ENCODE measurements at regions not wholly inside any gene's neighbourhood (a gene's known extent, or its start where the extent isn't known, plus 50 kb on each side); places are given as distances from the start of the nearest gene placed in this dataset.

DNA sequence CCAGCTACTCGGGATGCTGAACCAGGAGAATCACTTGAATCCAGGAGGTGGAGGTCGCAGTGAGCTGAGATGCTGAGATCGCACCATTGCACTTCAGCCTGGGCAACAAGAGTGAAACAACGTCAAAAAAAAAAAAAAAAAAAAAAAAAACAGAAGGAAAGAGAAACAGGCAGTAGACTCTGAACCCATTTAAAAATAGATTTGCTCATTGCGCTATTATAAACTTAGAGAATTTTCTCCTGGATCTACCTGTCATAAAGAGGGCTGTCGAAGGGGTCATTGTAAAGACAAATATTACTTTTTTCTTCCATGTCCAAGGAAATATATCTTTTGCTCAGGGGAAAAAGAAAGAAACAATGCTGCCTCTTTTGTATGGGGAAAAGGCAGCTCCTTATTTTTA is 425.0 kb upstream of the ID2 start:
- ATAC-seq (no peak), DNase-seq (no peak)

DNA sequence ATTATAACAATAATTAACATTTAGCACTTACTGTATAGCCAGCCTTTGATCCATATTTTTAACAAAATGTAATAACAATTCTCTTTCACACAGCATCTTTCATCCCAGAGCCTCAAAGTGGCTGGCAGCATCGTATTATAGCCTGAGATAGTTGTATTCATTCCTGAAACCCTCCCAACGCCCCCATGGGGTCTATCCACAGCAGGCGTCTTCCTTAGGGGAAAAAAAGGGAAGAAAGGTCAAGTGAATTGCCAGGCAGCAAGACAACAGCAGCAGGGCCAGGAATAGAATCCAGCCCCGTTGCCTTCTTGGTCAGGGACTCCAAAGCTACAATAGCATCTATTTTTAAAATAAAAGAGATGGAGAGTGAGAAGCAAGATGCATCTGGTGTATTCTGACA is 424.4 kb upstream of the ID2 start:
- ATAC-seq = no peak

DNA sequence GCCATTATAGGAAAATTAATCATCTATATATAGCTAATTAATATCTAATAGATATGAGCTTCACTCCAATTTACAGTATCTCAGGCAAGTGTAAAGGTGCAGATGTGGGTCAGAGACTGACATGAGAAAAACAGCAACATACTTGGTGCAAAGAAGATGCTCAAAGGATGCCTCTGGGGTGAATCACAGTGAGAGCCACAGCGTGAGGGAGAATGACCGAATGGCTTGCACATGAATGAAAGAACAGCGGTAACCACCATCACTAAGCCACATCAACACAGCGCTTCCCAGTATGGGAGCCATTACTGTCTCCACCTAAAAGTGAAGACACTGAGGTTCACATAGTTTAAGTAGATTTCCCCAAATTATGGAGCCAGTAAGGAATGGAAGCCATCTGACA is 423.4 kb upstream of the ID2 start:
- ATAC-seq (no peak), DNase-seq (no peak)

More for the DNA sequence above, 424.4 kb upstream of the ID2 start:
- no peak for DNase-seq

DNA sequence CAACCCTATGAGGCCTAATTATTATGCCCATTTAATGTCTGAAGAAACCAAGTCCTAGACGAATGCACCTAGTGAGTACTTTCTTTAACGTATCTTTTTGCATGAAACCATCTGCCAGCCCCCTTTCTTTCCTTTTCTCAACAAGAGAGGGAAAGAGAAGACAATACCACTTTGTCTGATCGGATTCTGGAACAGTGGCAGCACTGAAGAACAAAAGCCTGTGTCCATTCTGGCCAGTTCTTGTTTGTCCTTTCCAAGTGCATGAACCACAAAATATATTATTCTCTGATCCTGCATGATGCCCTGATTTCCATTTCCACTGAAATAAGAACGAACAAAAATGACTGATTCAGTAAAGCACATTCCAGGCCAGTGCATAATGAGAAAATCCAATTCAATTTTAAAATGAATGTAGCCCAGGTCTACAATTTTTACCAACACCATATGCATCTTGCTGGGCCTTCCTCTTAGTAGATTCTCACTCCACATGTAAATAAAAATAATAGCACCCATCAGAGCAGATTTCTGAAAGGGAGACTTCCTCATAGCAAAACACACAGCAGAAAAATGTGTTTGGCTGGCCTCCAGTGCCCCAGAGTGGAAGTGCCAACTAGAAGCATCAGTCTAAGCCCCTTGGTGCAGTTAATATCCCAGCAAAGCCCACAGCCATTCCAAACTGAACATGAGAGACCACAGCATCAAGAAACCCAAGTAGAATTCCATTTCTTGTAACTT is 422.6 kb upstream of the ID2 start:
- ATAC-seq (no peak), DNase-seq (no peak)

DNA sequence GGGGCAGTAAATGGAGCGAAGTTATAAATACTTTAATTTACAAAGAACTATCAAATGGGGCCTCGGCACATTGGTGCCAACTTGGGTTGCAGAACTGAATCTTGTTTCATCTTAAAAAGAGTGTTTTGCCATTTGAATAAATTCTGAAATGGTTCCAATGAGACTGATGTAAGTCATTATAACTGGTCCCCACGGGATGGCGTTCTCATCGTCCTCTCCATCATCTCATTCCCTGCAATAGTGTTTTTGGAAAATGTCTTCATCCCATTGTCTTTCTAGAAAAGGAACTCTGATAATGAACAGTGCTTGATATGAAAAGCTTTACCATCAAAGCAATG is 422.0 kb upstream of the ID2 start:
- DNase-seq (no peak), ATAC-seq (no peak)

DNA sequence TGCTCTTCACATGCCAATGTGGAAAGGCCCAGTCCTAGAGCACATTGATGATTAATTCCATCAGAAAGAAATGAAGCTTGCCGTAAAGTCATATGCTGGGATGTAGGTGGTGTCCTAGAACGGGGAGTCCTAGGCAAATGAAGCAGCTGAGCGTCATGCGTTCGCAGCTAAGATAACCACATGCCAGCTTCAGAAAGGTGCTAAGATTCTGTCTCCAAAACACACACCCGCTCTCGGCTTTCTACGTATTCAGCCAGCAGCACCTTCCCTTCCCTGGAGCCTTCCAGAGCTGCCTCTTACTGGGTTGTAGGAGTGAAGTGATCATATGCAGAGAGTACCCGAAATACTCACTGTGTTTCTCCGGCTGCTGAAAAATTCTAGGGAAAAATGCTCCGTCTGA is 421.6 kb upstream of the ID2 start:
- DNase-seq (no peak), ATAC-seq (no peak)

DNA sequence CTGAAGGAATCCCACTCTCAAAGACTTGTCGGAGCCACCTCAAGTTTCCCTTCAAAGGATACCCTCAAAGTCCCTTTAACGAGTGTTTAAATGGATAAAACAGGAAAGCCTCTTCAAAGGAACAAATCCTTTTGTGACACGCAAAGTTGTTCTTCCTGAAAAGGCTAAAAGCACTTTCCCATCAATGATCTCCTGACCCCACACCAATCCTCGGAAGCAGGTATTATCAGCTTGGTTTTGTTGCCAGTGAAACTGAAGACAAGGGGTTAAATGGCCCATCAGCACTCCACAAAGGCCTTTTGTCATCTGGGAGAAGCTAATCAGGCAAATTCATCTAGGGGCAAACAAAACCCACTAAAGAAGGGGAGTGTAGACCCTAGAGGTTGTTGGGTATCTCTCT is 418.0 kb upstream of the ID2 start:
- DNase-seq (no peak), ATAC-seq (no peak)

DNA sequence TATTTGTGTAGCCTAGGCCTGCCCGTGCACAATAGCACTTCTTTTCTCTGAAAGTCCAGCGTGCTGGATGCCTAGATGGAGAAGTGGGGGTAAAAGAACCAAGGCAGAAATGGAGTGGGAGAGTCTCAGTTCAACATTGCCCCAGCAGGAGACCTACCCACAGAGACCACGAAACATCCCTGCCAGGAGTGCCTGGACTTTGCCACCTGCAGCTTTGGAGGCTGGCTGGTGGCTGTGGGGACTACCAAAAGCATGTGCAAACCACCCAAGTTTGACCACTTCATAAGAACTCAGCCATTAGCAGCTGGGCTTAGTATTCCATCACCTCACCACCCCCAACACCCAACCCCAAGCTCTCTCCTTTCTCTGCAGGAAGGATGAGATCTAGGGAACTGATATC is 416.9 kb upstream of the ID2 start:
- DNase-seq = no peak
- ATAC-seq = no peak

DNA sequence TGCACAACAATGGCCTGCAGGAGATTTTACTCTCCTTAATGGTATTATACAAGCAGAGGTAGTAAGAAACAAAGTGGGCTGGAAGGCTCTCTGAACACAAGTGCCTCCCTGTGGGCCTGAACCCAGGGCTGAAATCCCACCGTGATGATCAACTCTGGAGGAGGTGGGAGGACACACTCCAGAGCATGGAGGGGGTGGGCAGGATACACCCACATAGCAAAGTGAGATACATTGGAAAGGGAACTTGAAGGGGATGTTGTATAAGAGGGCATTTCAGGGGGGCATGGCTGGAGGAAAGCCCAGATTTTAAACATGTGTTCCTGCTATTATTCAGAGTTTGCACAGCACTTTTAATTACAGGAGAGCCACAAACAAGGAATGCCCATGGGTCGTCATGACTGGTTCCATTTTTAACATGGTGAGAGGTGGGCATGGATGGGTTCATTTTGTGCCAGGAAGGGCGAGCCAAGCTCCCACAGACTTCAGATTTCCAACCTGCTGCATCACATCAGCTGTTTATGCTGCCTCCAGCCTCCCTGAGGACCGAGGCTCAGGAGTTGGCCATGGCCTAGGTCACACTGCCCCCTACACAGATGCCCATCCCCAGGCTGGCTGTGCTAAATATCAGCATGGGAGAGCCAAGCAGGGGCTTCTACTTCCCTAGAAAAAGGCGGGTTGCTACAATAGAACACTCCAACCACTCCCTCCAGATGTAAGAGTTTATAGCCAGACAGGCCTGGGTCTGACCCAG is 416.2 kb upstream of the ID2 start:
- DNase-seq (no peak), ATAC-seq (no peak)

DNA sequence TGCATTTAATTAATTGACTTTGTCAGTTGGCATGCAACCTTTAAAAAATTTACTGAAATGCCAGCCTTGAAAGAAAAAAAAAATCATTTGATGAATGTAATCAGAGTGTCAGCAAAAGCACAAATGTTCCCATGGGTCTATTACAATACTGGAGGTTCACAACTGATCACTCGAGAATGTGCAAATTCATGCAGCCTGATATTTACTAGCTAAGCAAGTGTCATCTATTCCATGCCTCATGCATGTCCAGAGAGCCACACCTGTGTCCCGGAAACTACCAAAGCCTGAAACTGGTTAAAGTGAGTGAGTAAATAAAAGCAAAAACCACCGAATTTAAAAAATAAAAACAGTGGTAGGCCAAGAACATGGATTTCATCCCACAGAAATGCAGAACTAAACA is 415.3 kb upstream of the ID2 start:
- ATAC-seq (no peak), DNase-seq (no peak)

DNA sequence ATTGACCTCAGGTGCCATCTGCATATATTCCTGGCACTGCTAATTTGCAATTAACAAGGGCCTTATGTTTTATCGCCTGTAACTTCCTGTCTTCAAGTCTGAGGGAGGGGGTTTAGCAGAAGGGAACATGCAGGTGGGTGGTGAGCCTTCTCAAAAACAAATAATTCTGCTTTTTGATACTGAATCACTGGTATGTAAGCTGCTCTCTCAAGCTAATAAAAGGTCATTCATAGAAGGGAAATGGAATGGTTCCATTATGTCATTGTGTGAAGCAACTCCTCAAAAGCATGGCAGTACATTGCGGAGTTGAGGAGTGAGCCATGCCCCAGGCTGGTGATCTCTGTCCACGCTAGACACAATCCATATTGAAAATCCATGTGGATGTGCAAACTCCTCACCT is 414.8 kb upstream of the ID2 start:
- ATAC-seq = no peak
- no peak for DNase-seq

DNA sequence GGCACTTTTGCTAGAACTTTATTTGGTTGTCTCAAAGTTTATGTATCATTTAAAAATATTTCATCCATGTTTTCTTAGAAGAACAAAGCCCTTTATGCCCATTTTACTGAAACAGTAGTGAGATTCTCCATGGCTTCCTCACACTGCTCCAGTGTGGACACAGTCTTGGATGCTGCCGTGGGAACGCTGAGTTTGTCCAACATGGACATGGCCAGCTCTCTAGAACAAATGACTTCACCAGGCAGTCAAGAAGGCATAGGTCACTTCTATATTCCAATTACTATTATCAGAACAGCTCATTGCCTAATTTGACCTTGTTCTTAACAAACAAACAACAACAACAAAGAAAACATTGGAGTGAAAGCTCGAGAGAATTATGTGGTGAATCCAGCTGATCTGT is 414.1 kb upstream of the ID2 start:
- DNase-seq (no peak), ATAC-seq (no peak)

DNA sequence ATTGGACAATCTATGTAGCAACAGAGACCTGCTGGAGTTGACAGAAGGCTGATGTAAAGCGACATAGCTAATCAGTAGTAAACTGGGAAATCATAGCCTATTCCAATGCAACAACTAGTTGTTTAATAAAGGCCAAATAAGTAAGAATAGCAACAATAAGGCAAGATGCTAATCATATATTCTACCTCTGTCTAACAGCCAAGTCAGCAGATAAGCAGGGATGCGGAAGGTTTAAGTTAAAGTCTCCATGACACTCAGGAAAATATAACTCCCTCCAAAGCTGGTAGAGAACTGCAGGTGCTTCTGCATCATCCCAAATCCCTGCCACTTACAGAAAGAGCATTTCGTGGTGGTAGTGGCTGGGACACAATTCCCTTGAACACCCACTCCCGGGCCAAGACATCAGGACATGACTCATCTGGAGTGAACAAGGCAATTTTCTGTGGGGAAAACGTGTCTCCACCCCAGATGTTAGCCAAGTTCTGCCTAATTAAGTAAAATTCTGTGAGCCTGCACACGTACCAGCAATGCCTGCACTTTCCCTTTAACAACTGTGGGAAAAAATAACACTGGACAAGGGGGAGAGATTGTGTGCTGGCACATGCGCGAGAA is 413.6 kb upstream of the ID2 start:
- no peak for ATAC-seq
- DNase-seq = no peak

DNA sequence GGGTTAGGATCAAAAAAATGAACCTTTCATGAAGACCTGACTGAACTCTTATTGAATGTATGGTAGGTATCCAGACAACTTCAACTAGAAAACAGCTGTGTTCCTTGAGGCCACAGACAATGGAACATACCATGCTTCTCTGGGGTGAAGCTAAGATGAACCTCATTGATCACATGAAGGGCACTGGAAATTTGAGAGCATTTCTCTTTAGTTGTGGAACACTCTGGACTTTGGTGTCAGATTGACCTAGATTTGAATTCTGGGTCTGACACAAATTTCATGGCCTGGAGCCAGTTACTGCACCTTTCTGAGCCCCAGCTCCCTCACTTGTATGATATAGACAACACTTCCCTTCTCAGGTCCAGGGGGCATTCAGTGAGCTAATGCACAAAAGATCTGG is 411.2 kb upstream of the ID2 start:
- DNase-seq (no peak), ATAC-seq (no peak)

DNA sequence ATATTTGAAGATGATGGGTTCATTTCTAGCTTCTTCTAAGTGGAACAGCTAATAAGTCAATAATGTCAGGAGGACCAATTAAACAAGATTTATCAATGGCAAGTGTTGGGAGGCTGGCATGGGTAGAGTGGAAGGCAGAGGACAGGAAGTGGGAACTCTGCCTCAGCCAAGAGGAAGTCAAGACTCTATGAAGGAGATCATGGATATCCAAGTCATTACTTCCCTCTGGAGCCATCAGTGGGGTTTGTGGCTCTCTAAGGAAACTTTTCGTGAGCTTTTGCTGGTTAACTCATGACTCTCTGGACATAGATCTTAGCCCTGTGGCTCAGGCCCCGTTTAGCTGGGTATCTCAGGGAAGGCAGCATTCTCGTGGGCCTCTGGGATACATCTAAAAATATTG is 410.4 kb upstream of the ID2 start:
- ATAC-seq (no peak), DNase-seq (no peak)

DNA sequence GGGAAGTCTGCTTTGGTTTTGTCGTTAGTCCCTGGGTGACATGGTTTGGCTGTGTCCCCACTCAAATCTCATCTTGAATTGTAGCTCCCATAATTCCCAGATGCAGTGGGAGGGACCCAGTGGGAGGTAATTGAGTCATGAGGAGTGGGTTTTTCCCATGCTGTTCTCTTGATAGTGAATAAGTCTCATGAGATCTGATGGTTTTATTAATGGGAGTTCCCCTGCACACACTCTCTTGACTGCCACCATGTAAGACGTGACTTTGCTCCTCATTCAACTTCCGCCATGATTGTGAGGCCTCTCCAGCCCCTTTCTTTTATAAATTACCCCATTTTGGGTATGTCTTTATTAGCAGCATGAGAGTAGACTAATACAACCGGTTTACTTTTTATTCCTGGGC is 405.8 kb upstream of the ID2 start:
- DNase-seq (no peak), ATAC-seq (no peak)

DNA sequence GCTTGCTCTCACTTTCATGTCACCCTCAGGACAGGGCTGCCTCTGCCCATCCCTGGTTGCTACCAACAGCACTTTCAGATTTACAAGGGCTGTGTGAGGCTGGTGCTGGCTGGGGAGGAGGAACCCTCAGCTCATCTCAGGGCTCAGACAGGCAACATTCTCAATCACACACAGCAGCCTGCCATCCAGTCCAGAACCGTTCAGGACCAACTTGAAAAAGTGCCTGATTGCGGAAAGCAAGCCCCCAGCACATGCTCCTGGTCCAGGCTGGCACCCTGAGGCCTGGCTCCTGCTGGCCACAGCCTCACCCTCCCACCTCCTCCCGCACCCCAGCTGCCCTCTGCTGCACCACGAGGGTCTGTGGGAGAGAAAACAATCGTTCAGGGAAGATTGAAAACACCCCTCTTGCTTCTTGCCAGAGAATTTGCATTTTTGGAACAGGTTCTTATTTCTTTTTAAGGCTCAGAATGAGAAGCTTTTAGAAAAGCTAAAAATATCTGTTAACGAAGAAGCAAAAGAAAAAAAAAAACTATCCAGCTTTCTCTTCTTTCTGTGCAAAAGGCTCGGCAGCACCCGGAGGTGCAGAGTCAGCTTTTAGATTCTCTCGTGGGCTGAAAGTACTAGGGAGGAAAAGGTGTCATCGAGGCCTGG is 403.8 kb upstream of the ID2 start:
- ATAC-seq = no peak
- no peak for DNase-seq

DNA sequence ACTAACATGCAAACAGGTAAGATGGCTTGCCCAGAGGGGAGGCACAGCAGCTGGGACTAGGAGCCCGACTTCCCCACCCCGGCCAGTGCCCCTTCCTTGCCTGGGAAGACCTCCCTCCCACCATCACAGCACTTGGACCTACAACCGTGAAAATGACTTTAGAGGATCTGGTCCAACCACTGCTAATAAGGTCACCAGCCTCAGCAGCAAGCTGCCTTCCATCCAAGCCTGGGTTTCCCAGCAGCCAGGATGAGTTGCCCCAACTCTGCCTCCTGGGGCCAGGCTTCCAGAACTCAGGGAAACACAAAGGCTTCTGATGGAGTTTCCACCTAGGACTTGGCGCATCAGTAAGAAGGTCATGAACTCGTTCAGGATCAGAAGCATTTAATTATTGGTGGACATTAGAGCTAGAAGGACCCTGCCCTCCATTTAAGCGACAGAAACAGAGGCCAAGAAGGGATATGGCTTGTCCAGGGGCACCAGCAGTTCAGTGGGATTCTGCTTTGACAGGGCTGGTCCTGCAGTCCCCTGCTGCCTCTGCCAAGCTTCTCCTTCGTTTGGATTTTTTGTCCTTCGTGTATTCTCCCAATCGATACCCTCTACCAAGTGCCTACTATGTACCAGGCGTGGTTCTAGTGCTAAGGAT is 403.0 kb upstream of the ID2 start:
- DNase-seq (no peak), ATAC-seq (no peak)

DNA sequence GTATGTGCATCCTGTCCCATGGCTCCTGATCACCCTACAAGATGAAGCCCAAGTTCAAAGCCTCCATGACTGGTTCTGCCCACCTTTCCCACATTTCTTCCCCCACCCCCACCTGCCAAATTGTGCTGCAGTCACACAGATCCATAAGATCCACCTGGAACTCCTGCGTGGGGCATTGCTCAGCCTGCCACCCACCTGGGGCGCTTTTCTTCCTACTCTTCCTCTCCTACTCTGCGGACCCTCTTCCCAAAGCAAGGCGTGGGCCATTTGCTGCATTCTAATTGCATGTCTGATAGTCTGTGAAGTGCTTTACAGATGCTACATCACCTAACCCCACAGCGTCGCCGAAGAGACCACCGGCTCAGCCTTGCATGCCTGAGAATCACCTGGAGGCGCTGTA is 402.4 kb upstream of the ID2 start:
- DNase-seq = no peak
- ATAC-seq = no peak

DNA sequence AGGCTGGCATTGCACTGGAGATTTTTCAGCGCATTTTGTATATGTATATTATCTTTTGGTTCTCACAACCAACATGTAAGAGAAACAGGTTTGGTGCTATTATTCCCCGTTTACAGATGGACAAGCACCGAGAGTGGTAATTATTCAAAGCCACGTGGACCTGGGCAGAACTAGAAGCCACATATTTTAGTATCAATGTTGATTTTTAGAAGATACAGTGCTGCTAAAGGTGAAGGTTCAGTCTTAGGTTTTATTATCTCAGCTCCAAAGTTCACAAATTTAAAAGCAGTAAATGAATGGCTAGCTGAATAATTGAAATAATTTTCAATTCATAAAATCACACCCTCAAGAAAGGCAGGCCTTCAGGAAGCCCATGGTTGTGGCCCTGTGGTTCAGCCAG is 400.6 kb upstream of the ID2 start:
- DNase-seq (no peak), ATAC-seq (no peak)

DNA sequence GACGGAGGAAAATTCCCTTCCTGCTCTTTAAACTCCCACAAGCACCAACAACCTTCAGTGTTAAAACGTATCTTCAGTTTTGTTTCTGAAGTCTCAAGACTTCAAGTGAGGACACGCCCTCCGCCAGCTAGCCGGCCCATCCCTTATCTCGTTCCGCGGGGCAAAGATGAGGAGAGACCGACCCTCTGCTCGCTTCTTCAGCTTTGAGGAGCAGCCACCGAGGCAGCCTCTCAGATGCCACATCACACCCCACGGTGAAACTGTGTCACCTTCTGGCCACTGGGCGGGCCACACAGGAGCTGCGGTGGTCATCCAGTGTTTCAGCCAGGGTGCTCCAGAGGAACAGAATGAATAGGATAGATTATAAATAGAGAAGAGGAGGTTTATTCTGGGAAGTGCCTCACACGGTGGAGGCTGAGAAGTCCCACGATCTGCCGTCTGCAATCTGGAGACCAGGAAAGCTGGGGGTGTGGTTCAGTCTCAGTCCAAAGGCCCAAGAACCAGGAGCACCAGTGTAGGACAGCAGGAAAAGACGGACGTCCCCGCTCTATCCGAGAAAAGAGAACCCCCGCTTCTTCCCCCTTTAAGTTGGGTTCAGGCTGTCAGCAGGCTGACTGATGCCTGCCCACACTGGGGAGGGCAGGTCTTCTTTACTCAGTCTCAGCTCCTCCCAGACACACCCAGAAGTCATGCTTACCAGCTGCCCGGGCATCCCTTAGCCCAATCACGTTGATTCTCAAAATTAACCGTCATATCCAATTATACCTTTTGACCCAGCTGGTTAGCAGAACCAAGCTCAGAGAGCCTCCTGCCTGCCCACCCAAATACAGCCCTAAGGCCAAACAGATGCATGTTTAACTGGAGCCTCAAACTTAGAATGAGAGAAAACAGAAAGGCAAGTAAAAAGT is 399.7 kb upstream of the ID2 start:
- DNase-seq = no peak

DNA sequence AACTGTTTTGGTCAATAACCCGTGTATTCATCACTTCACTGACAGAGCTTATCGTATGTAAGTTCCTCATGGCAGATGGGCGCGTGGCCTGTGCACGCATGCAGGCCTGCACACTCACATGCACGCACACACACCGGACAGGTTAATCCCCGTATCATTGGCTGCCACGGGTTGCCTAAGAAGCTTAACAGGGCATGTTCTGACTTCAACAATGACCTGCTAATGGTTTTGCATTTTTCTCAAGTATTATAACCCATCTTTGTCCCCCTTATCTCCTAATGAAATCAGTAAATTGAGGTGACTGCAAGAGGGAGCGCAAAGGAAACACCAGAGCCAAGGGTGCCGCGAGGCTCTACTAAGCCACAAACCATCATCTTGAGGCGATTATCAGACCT is 399.0 kb upstream of the ID2 start:
- ATAC-seq (no peak), DNase-seq (no peak)

More for the DNA sequence above, 399.7 kb upstream of the ID2 start:
- peak; percentile 67 for ATAC-seq
